ENCODE measurements at regions not wholly inside any gene's neighbourhood (a gene's known extent, or its start where the extent isn't known, plus 50 kb on each side); places are given as distances from the start of the nearest gene placed in this dataset.

DNA sequence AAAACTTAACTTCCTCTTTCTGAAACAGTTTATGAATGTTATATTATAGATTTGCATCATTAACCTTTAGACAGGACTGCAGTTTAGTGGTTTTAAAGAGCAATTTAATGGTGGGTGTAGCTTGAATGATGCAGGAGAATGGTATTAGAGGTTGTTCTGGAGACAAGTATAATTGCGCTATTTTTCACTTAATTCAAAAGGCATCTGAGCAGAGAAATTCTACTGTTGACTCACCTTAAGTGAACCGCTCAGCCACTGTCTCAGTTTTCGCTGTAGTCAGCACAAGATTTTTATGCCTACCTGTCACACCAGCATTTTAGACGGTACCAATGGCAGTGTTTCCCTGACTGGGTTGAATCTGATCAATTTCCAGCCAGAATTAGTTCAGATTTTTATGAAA, 348.8 kb upstream of the DCBLD2 start:
- intact Hi-C loops (cut with micrococcal nuclease; ENCODE audit: unreplicated experiment) = no loop called here
- CTCF ChIA-PET = no interaction called here
- Histone ChIP-seq H3K4me1 (ENCODE audit: insufficient read depth, low read length, poor library complexity, severe bottlenecking) (peaks cover 31% of the 10 kb centered on the region), H3K27ac (ENCODE audit: low read depth, low read length, poor library complexity, severe bottlenecking) (no peak overlapping the region), H3K9me3 (ENCODE audit: low read depth, low read length, poor library complexity, severe bottlenecking) (no peaks in the 10 kb centered on the region), H3K27me3 (replicated peaks; ENCODE audit: insufficient read depth, low read depth, low read length, poor library complexity) (no peaks in the 10 kb centered on the region), H3K36me3 (ENCODE audit: insufficient read depth, low read length, poor library complexity, severe bottlenecking) (no peaks in the 10 kb centered on the region), H3K4me3 (ENCODE audit: low read depth, low read length, poor library complexity, severe bottlenecking) (no peak overlapping the region)
- POLR2A ChIA-PET (ENCODE audit: low non-redundant PET) = no interaction called here
- no peak for DNase-seq (ENCODE audit: low spot score)
- no TSS peak for BruUV-seq (replicated peaks)
- TF ChIP-seq, protein P1, sequence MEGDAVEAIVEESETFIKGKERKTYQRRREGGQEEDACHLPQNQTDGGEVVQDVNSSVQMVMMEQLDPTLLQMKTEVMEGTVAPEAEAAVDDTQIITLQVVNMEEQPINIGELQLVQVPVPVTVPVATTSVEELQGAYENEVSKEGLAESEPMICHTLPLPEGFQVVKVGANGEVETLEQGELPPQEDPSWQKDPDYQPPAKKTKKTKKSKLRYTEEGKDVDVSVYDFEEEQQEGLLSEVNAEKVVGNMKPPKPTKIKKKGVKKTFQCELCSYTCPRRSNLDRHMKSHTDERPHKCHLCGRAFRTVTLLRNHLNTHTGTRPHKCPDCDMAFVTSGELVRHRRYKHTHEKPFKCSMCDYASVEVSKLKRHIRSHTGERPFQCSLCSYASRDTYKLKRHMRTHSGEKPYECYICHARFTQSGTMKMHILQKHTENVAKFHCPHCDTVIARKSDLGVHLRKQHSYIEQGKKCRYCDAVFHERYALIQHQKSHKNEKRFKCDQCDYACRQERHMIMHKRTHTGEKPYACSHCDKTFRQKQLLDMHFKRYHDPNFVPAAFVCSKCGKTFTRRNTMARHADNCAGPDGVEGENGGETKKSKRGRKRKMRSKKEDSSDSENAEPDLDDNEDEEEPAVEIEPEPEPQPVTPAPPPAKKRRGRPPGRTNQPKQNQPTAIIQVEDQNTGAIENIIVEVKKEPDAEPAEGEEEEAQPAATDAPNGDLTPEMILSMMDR (conservative IDR thresholded peaks at IDR 0.05; ENCODE audit: low read depth, low read length) = no peak
- no peak for TF ChIP-seq EZH2 (IDR thresholded peaks at IDR 0.05; ENCODE audit: borderline replicate concordance, low read depth, low read length, poor library complexity, severe bottlenecking)

DNA sequence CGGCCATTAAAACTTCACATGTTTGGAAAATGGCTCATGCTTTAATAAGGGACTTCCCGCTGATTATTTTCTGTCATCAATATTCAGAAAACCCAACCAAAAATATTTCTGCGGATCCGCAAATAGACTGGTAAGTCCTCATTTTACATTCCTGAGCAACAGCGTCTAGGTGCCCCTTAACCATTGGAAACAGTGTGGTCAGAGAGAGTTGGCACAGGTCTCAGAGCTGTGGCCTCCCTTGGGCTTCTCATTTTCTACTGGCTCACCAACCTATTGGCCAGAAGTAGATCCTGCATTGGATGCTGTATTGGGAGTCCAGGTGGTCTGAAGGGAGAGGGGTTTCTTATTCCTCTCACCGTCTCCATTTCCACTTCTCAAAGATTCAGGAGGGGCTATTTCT, 348.1 kb upstream of the DCBLD2 start:
- POLR2A ChIA-PET (ENCODE audit: low non-redundant PET) = no interaction called here
- no TSS peak for BruUV-seq (replicated peaks)
- no peak for DNase-seq (ENCODE audit: low spot score)
- Histone ChIP-seq H3K4me1 (ENCODE audit: insufficient read depth, low read length, poor library complexity, severe bottlenecking) (peaks cover 31% of the 10 kb centered on the region), H3K27me3 (replicated peaks; ENCODE audit: insufficient read depth, low read depth, low read length, poor library complexity) (no peaks in the 10 kb centered on the region), H3K9me3 (ENCODE audit: low read depth, low read length, poor library complexity, severe bottlenecking) (no peaks in the 10 kb centered on the region), H3K27ac (ENCODE audit: low read depth, low read length, poor library complexity, severe bottlenecking) (no peak overlapping the region), H3K36me3 (ENCODE audit: insufficient read depth, low read length, poor library complexity, severe bottlenecking) (no peaks in the 10 kb centered on the region), H3K4me3 (ENCODE audit: low read depth, low read length, poor library complexity, severe bottlenecking) (no peak overlapping the region)
- intact Hi-C loops (cut with micrococcal nuclease; ENCODE audit: unreplicated experiment) = loop anchor here (10.0 kb wide), 1 partner anchor 65 kb away; no protein-coding TSS in a partner anchor
- TF ChIP-seq, protein P1 (conservative IDR thresholded peaks at IDR 0.05; ENCODE audit: low read depth, low read length) = no peak
- TF ChIP-seq EZH2 (IDR thresholded peaks at IDR 0.05; ENCODE audit: borderline replicate concordance, low read depth, low read length, poor library complexity, severe bottlenecking) = no peak
- CTCF ChIA-PET = no interaction called here

DNA sequence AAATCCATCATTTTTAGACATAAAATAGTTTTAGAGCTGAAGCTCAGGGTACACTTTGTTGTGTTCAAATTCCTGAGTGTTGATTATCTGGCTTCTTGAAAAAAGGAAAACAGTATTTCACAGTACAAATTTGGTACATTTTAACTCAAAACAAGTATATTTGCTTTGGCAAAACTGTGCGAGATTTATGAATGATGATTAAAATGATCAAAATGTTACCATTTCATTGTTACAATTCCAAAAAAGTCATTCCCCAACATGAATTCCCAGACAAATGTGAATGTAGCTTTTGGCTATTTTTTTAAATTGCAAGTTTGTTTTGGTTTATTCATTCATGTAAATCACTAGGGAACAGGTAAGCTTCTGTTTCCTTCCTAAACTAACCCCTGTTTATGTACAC, 347.4 kb upstream of the DCBLD2 start:
- H3K36me3 ChIP-seq (ENCODE audit: insufficient read depth, low read length, poor library complexity, severe bottlenecking) = no peaks in the 10 kb centered on the region
- CTCF ChIA-PET = no interaction called here
- H3K4me3 ChIP-seq (ENCODE audit: low read depth, low read length, poor library complexity, severe bottlenecking) = no peak overlapping the region
- BruUV-seq (replicated peaks) = no TSS peak
- no peak for TF ChIP-seq EZH2 (IDR thresholded peaks at IDR 0.05; ENCODE audit: borderline replicate concordance, low read depth, low read length, poor library complexity, severe bottlenecking)
- TF ChIP-seq, protein P1 (conservative IDR thresholded peaks at IDR 0.05; ENCODE audit: low read depth, low read length) = no peak
- DNase-seq (ENCODE audit: low spot score) = no peak
- intact Hi-C loops (cut with micrococcal nuclease; ENCODE audit: unreplicated experiment) = loop anchor here (10.0 kb wide), 1 partner anchor 64 kb away; no protein-coding TSS in a partner anchor
- no peak overlapping the region for H3K27ac ChIP-seq (ENCODE audit: low read depth, low read length, poor library complexity, severe bottlenecking)
- no peaks in the 10 kb centered on the region for H3K27me3 ChIP-seq (replicated peaks; ENCODE audit: insufficient read depth, low read depth, low read length, poor library complexity)
- H3K9me3 ChIP-seq (ENCODE audit: low read depth, low read length, poor library complexity, severe bottlenecking) = no peaks in the 10 kb centered on the region
- POLR2A ChIA-PET (ENCODE audit: low non-redundant PET) = no interaction called here
- H3K4me1 ChIP-seq (ENCODE audit: insufficient read depth, low read length, poor library complexity, severe bottlenecking) = peaks cover 31% of the 10 kb centered on the region
